ENCODE measurements at regions not wholly inside any gene's neighbourhood (a gene's known extent, or its start where the extent isn't known, plus 50 kb on each side); places are given as distances from the start of the nearest gene placed in this dataset.
A peak's percentile ranks its signal among the peaks of the same experiment; 100 is the strongest.

DNA sequence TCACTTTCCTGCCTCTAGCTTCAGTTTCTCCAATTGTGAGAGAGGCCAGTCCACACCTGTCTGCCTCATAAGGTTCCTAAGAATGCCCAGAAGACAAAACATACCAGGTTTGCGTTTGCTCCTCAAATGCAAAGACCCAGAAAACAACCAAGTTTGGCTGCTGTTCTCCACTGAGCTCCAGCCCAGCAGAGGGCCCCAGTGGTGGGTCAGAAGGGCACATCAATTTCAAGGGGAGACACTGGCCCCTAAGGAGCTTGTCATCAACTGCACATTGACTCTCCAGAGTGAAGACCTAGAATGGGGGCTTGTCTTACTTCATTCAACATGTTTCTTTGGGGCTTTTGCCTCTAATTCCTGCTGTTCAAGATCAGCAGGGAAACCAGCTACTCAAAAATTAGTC lies 127.9 kb upstream of the SLC6A11 start:
- no peak overlapping the region for H3K27ac ChIP-seq (ENCODE audit: low read depth, low read length, poor library complexity, severe bottlenecking)
- TF ChIP-seq EZH2 (IDR thresholded peaks at IDR 0.05; ENCODE audit: borderline replicate concordance, low read length) (no peak), CTCF (IDR thresholded peaks at IDR 0.05; ENCODE audit: low read length) (peak; percentile 25; the same call in 1 of the 2 replicates)
- H4K20me1 ChIP-seq (ENCODE audit: insufficient read depth, low read length), result no peaks in the 10 kb centered on the region
- H3K4me3 ChIP-seq (ENCODE audit: low read depth, low read length, poor library complexity, severe bottlenecking), result no peak overlapping the region
- H3K9ac ChIP-seq (ENCODE audit: low read length), result no peak overlapping the region
- H3K4me1 ChIP-seq (ENCODE audit: insufficient read depth, low read length, severe bottlenecking), result no peaks in the 10 kb centered on the region
- H3K9me3 ChIP-seq (ENCODE audit: low read length), result no peaks in the 10 kb centered on the region
- no peaks in the 10 kb centered on the region for H3F3A ChIP-seq (ENCODE audit: insufficient read depth, low read length)
- no peaks in the 10 kb centered on the region for H3K79me2 ChIP-seq (ENCODE audit: insufficient read depth, low read length)
- no peaks in the 10 kb centered on the region for H3K27me3 ChIP-seq (ENCODE audit: insufficient read depth, low read length)
- no peaks in the 10 kb centered on the region for H3K9me2 ChIP-seq (ENCODE audit: low read depth, low read length)
- no peak overlapping the region for H3K4me2 ChIP-seq (ENCODE audit: low read length)
- no peaks in the 10 kb centered on the region for H3K36me3 ChIP-seq (ENCODE audit: insufficient read depth, low read length)
- no peak overlapping the region for H2AFZ ChIP-seq (ENCODE audit: low read length)

GRCh38 chr3:10688548-10689172 lies 127.4 kb upstream of the SLC6A11 start:
- no peaks in the 10 kb centered on the region for H3K9me3 ChIP-seq (ENCODE audit: low read length)
- no peak overlapping the region for H3K27ac ChIP-seq (ENCODE audit: low read depth, low read length, poor library complexity, severe bottlenecking)
- TF ChIP-seq CTCF (IDR thresholded peaks at IDR 0.05; ENCODE audit: low read length), result no peak
- TF ChIP-seq EZH2 (IDR thresholded peaks at IDR 0.05; ENCODE audit: borderline replicate concordance, low read length), result no peak
- no peak overlapping the region for H2AFZ ChIP-seq (ENCODE audit: low read length)
- no peaks in the 10 kb centered on the region for H3F3A ChIP-seq (ENCODE audit: insufficient read depth, low read length)
- H3K27me3 ChIP-seq (ENCODE audit: insufficient read depth, low read length), result no peaks in the 10 kb centered on the region
- H3K4me1 ChIP-seq (ENCODE audit: insufficient read depth, low read length, severe bottlenecking), result no peaks in the 10 kb centered on the region
- no peak overlapping the region for H3K9ac ChIP-seq (ENCODE audit: low read length)
- H3K4me3 ChIP-seq (ENCODE audit: low read depth, low read length, poor library complexity, severe bottlenecking), result no peak overlapping the region
- no peak overlapping the region for H3K4me2 ChIP-seq (ENCODE audit: low read length)
- no peaks in the 10 kb centered on the region for H3K36me3 ChIP-seq (ENCODE audit: insufficient read depth, low read length)
- no peaks in the 10 kb centered on the region for H3K9me2 ChIP-seq (ENCODE audit: low read depth, low read length)
- H4K20me1 ChIP-seq (ENCODE audit: insufficient read depth, low read length), result no peaks in the 10 kb centered on the region
- no peaks in the 10 kb centered on the region for H3K79me2 ChIP-seq (ENCODE audit: insufficient read depth, low read length)

- TF ChIP-seq CTCF (IDR thresholded peaks at IDR 0.05; ENCODE audit: low read length), result no peak
- TF ChIP-seq EZH2 (IDR thresholded peaks at IDR 0.05; ENCODE audit: borderline replicate concordance, low read length), result no peak
- Histone ChIP-seq H3K9ac (ENCODE audit: low read length) (no peak overlapping the region), H3K27me3 (ENCODE audit: insufficient read depth, low read length) (no peaks in the 10 kb centered on the region), H3K4me3 (ENCODE audit: low read depth, low read length, poor library complexity, severe bottlenecking) (no peak overlapping the region), H3K36me3 (ENCODE audit: insufficient read depth, low read length) (no peaks in the 10 kb centered on the region), H3K9me2 (ENCODE audit: low read depth, low read length) (no peaks in the 10 kb centered on the region), H3K4me1 (ENCODE audit: insufficient read depth, low read length, severe bottlenecking) (no peaks in the 10 kb centered on the region), H2AFZ (ENCODE audit: low read length) (no peak overlapping the region), H4K20me1 (ENCODE audit: insufficient read depth, low read length) (no peaks in the 10 kb centered on the region), H3K9me3 (ENCODE audit: low read length) (no peaks in the 10 kb centered on the region), H3K4me2 (ENCODE audit: low read length) (no peak overlapping the region), H3K79me2 (ENCODE audit: insufficient read depth, low read length) (no peaks in the 10 kb centered on the region), H3F3A (ENCODE audit: insufficient read depth, low read length) (no peaks in the 10 kb centered on the region), H3K27ac (ENCODE audit: low read depth, low read length, poor library complexity, severe bottlenecking) (no peak overlapping the region)
Observed at GRCh38 chr3:10692039-10692622, 123.9 kb upstream of the SLC6A11 start.

All from OCI-LY1 (cell line).